ENCODE measurements at regions not wholly inside any gene's neighbourhood (a gene's known extent, or its start where the extent isn't known, plus 50 kb on each side); places are given as distances from the start of the nearest gene placed in this dataset.

- TF ChIP-seq CTCF (IDR thresholded peaks at IDR 0.05) (no peak), ZFX (IDR thresholded peaks at IDR 0.05; ENCODE audit: borderline replicate concordance) (no peak)
These were observed 136.6 kb upstream of the USP29 start for GRCh38 chr19:56983171-56983570.

Measured in 22Rv1 (cell line).